Omental fat pad (tissue), 3 donors: ENCODE measurements at regions not wholly inside any gene's neighbourhood (a gene's known extent, or its start where the extent isn't known, plus 50 kb on each side); places are given as distances from the start of the nearest gene placed in this dataset.

ENCODE experiments used
- ATAC-seq: fragments of 150-250 bp; one replicate; pipeline ENCODE4 v1.9.1; 2016; ENCODE audit warnings: mild to moderate bottlenecking, moderate library complexity; ENCODE audit not compliant: low FRiP score
- DNase-seq: peaks from one replicate; pipeline ENCODE4 v3.0.0-alpha.2; 2019; ENCODE audit warnings: low spot score
- CTCF ChIP-seq, 3 donors: fragments of 450-650 bp; IDR thresholded peaks; one replicate each; pipeline ENCODE4 v1.5.1; 2016 to 2017; ENCODE audit warnings: antibody characterized with exemption in 3 of 3, mild to moderate bottlenecking in 3 of 3, moderate library complexity in 2 of 3

DNA sequence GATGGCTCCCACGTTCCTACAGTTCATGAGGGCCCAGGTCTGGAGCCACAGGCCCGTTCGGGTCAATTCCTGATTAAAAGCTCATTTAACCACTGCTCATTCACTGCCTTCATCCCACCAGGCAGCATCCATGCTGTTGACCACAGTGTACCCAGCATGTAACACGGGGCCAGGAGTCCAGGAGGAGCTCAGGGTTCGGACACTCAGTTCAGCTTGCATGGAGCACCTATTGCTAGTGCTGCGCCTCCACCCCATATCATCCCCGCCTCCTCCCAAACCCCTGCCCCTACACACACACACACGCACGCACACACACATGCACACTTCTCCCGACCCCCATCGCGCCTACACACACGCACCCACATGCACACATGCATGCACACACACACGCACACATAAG, 72.9 kb upstream of the SNTG2 start:
- TF ChIP-seq CTCF (IDR thresholded peaks at IDR 0.05) = no peak
- DNase-seq = no peak
- ATAC-seq = no peak

- TF ChIP-seq CTCF (IDR thresholded peaks at IDR 0.05) = no peak
- ATAC-seq (no peak), DNase-seq (no peak)
Measured at GRCh38 chr2:875687-876615, 74.7 kb upstream of the SNTG2 start.

DNA sequence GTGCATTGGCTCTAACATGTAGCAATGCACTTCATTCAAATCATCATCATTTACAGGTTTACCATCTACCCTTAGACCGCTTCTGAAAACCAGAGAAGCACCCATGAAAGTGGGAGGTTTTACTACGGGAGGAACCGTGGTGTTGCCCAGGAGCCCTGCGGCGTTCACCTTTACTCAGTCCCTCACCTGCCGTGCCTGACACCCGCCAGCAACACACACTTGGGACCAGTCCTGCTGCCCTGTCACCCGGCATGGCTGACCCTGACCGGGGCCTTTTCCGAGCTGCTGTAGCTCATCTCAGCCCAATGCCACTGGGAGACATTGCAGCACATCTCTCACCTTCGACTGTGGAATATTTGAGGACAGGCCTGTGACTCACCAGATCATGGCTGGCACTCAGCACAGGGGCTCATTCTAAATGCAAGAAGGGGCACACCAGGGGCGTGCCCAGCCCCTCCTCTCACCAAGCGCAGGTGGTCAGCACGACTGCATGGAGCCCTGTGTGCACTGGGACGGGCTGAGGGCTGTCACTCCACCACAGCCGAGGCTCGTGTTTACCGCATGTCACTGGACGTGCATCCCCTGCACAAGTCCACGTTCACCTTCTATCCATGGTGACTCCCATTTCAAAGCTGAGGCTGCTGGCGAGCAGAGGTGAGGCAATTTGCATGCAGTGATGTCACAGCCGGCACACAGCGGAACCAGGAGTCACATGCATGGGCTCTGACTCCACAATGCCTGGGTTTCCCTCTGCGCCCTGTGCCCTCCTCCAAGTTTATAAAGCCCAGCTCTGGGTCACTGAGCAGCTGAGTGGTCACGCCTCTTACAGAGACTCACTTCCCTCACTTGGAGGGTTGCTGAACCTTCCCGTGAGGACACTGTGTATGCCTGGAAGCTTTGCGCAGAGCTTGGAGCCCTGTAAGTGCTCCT, 76.7 kb upstream of the SNTG2 start:
- DNase-seq (no peak), ATAC-seq (no peak)
- no peak for TF ChIP-seq CTCF (IDR thresholded peaks at IDR 0.05)

DNA sequence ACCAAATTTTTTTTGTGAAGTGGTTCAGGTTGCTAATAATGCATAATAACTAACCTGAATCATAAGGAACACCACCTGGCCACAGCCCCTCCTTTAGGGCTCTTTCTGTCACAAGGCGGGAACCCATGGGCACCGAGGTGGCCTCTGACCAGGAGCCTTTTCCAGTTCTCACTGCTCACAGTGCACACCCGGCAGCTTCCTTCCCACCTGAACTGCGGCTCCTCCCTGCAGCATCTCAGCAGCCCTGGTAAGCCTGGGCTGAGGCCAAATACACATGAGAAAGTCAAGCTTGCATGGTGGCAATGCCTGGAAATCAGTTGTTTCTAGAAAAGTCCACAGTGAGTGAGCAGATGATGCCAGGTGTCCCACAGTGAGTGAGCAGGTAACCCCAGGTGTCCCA, 77.6 kb upstream of the SNTG2 start:
- ATAC-seq (no peak), DNase-seq (no peak)
- TF ChIP-seq CTCF (IDR thresholded peaks at IDR 0.05) = no peak

- ATAC-seq = no peak
- no peak for TF ChIP-seq CTCF (IDR thresholded peaks at IDR 0.05)
- no peak for DNase-seq
Measured at GRCh38 chr2:871926-872680, 78.5 kb upstream of the SNTG2 start.

DNA sequence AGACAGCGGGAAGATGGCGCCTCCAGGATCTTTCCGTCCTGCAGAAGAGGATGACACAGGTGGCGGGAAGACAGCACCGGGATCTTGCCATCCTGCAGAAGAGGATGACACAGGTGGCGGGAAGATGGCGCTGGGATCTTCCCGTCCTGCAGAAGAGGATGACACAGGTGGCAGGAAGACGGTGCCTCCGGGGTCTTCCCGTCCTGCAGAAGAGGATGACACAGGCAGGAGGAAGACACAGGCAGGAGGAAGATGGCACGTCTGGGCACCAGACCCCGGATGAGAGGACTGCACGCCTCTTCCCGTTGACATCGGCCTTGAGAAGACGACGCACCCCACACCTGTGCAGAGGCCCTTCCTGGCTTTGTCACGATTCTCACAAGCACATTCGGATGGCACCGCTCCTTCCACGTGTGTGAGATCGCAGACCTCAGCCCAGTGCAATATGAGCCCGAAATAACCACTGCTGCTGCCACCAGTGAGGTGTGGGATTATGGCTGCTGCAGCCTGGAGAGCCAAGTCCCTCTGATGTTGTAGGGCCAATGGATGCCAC, 79.4 kb upstream of the SNTG2 start:
- DNase-seq (no peak), ATAC-seq (no peak)
- TF ChIP-seq CTCF (IDR thresholded peaks at IDR 0.05) = no peak
